Stimulated activated CD4-positive, alpha-beta T cell treated with anti-CD3 and anti-CD28 coated beads, Interleukin-4, amount 100 ng/mL, for 48 hours (primary cell): ENCODE measurements at regions not wholly inside any gene's neighbourhood (a gene's known extent, or its start where the extent isn't known, plus 50 kb on each side); places are given as distances from the start of the nearest gene placed in this dataset.

Experiments
- DNase-seq, 2 donors: peaks; one replicate each; pipeline ENCODE4 v3.0.0-alpha.2; 2020; ENCODE audit warnings: low read depth in 2 of 2

- DNase-seq: no peak
Measured at GRCh38 chr7:21092766-21093702, 306.3 kb upstream of the SP8 start.

GRCh38 chr7:21094589-21094988 lies 307.9 kb upstream of the SP8 start:
- DNase-seq: no peak

- no peak for DNase-seq
Measured at GRCh38 chr7:21099432-21099831, 312.7 kb upstream of the SP8 start.

GRCh38 chr7:21099955-21100354 lies 313.3 kb upstream of the SP8 start:
- DNase-seq: no peak

- no peak for DNase-seq
Measured at GRCh38 chr7:21101541-21101940, 314.9 kb upstream of the SP8 start.

- no peak for DNase-seq
Measured at GRCh38 chr7:21103426-21104123, 316.9 kb upstream of the SP8 start.

GRCh38 chr7:21104124-21104500 lies 317.4 kb upstream of the SP8 start:
- no peak for DNase-seq

GRCh38 chr7:21106296-21106732 lies 319.6 kb upstream of the SP8 start:
- no peak for DNase-seq

GRCh38 chr7:21107101-21107500 lies 320.4 kb upstream of the SP8 start:
- DNase-seq: no peak

GRCh38 chr7:21108182-21108581 lies 319.7 kb upstream of the SP4 start:
- no peak for DNase-seq

- DNase-seq: no peak
Measured at GRCh38 chr7:21113609-21114415, 314.1 kb upstream of the SP4 start.

GRCh38 chr7:21123586-21123985 lies 304.3 kb upstream of the SP4 start:
- no peak for DNase-seq

- no peak for DNase-seq
Measured at GRCh38 chr7:21125297-21125696, 302.6 kb upstream of the SP4 start.

GRCh38 chr7:21128062-21128817 lies 299.6 kb upstream of the SP4 start:
- DNase-seq: no peak

- no peak for DNase-seq
Measured at GRCh38 chr7:21131897-21132296, 296.0 kb upstream of the SP4 start.

GRCh38 chr7:21134631-21135030 lies 293.3 kb upstream of the SP4 start:
- no peak for DNase-seq

- DNase-seq: no peak
Measured at GRCh38 chr7:21135437-21135836, 292.4 kb upstream of the SP4 start.

GRCh38 chr7:21137640-21138039 lies 290.2 kb upstream of the SP4 start:
- DNase-seq: no peak

GRCh38 chr7:21140622-21141021 lies 287.3 kb upstream of the SP4 start:
- no peak for DNase-seq

- no peak for DNase-seq
Measured at GRCh38 chr7:21141476-21141875, 286.4 kb upstream of the SP4 start.

GRCh38 chr7:21142081-21142480 lies 285.8 kb upstream of the SP4 start:
- DNase-seq: no peak
